ENCODE measurements at regions not wholly inside any gene's neighbourhood (a gene's known extent, or its start where the extent isn't known, plus 50 kb on each side); places are given as distances from the start of the nearest gene placed in this dataset.

GRCh38 chr12:13304924-13305323, 108.4 kb downstream of the EMP1 start:
- no peaks in the 10 kb centered on the region for H3K4me1 ChIP-seq (ENCODE audit: control insufficient read depth, insufficient read depth, low read length)
- no peak overlapping the region for H3K4me3 ChIP-seq (ENCODE audit: low read length)
- no peaks in the 10 kb centered on the region for H3K9me3 ChIP-seq (ENCODE audit: control insufficient read depth, low read length)
- no peaks in the 10 kb centered on the region for H3K36me3 ChIP-seq (ENCODE audit: control insufficient read depth, insufficient read depth, low read length)
- H3K27me3 ChIP-seq (ENCODE audit: control insufficient read depth, insufficient read depth, low read length) = no peaks in the 10 kb centered on the region
- no peak overlapping the region for H3K9ac ChIP-seq (ENCODE audit: low read length)

DNA sequence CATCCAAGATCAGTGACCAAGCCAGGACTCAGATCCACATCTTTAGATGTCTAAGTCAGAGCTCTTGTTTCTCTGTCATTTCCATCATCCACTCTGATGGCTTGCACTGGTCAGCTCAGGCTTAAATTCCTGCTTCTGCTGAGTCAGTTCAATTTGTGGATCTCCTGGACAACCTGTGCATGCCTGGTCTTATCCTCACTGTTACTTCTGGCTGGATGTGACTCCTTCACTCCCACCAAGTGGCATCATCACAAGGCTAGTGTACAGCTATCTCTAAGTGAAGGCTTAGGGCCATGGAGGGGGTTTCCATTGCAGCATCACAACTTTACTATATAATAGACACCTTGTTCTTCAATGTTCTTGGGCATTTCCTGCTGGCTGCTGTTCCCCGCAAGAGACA, 102.9 kb downstream of the EMP1 start:
- H3K9ac ChIP-seq (ENCODE audit: low read length) = no peak overlapping the region
- no peaks in the 10 kb centered on the region for H3K9me3 ChIP-seq (ENCODE audit: control insufficient read depth, low read length)
- H3K4me1 ChIP-seq (ENCODE audit: control insufficient read depth, insufficient read depth, low read length) = no peaks in the 10 kb centered on the region
- H3K36me3 ChIP-seq (ENCODE audit: control insufficient read depth, insufficient read depth, low read length) = no peaks in the 10 kb centered on the region
- H3K4me3 ChIP-seq (ENCODE audit: low read length) = no peak overlapping the region
- H3K27me3 ChIP-seq (ENCODE audit: control insufficient read depth, insufficient read depth, low read length) = no peaks in the 10 kb centered on the region

GRCh38 chr12:13293096-13293495, 96.6 kb downstream of the EMP1 start:
- no peaks in the 10 kb centered on the region for H3K27me3 ChIP-seq (ENCODE audit: control insufficient read depth, insufficient read depth, low read length)
- no peak overlapping the region for H3K9ac ChIP-seq (ENCODE audit: low read length)
- no peaks in the 10 kb centered on the region for H3K36me3 ChIP-seq (ENCODE audit: control insufficient read depth, insufficient read depth, low read length)
- no peaks in the 10 kb centered on the region for H3K9me3 ChIP-seq (ENCODE audit: control insufficient read depth, low read length)
- H3K4me1 ChIP-seq (ENCODE audit: control insufficient read depth, insufficient read depth, low read length) = no peaks in the 10 kb centered on the region
- no peak overlapping the region for H3K4me3 ChIP-seq (ENCODE audit: low read length)

DNA sequence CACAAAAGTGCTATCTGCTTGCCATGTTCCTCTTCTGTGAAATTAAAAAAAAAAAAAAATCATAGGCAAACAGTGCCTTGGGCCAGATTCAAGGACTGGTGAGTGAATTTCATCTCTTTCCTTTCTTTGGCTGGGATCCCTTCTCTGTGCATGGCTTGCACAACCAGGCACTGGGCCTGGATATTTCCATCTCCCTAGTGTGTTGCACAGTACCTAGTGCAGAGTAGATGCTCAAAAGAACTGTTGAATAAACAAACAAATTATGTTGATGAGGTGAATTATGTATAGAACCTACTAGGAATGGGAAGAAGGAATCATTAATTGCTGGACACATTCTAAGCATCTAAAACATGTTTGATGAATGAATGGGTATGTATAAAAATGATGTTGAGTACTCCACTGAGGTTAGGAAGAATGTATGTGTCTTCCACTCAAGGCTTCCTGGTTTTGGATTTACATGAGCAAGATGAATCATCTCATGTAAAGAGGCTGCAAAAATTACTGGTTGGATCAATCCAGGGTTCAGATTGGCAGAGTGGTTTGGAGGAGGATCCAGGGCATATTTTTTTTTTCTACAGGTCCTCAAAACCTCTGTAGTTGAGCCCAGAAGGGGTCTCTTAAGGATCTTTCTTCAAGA, 93.2 kb downstream of the EMP1 start:
- Histone ChIP-seq H3K4me3 (ENCODE audit: low read length) (no peak overlapping the region), H3K36me3 (ENCODE audit: control insufficient read depth, insufficient read depth, low read length) (no peaks in the 10 kb centered on the region), H3K9ac (ENCODE audit: low read length) (no peak overlapping the region), H3K9me3 (ENCODE audit: control insufficient read depth, low read length) (no peaks in the 10 kb centered on the region), H3K4me1 (ENCODE audit: control insufficient read depth, insufficient read depth, low read length) (no peaks in the 10 kb centered on the region), H3K27me3 (ENCODE audit: control insufficient read depth, insufficient read depth, low read length) (no peaks in the 10 kb centered on the region)

- no peaks in the 10 kb centered on the region for H3K27me3 ChIP-seq (ENCODE audit: control insufficient read depth, insufficient read depth, low read length)
- H3K4me1 ChIP-seq (ENCODE audit: control insufficient read depth, insufficient read depth, low read length) = no peaks in the 10 kb centered on the region
- H3K9me3 ChIP-seq (ENCODE audit: control insufficient read depth, low read length) = no peaks in the 10 kb centered on the region
- no peak overlapping the region for H3K4me3 ChIP-seq (ENCODE audit: low read length)
- no peaks in the 10 kb centered on the region for H3K36me3 ChIP-seq (ENCODE audit: control insufficient read depth, insufficient read depth, low read length)
- no peak overlapping the region for H3K9ac ChIP-seq (ENCODE audit: low read length)
Measured at GRCh38 chr12:13288937-13289652, 92.6 kb downstream of the EMP1 start.

DNA sequence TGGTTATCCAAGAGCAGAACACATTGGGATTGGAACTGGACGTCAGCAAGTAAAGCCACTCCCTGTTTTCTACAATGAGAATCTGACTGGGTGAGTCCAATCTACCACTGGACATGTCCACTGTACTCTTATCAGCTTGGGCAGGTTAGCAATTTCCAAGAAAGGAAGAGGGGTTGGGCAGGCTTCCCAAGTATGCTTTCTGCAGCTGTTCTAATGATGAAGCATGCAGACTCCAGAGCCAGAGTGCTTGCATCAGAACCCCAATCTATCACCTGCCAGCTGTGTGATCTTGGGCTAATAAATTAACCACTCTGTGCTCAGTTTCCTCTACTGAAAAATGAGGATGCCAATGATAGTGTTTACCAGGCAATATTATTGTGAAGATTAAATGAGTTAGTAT, 92.0 kb downstream of the EMP1 start:
- Histone ChIP-seq H3K4me3 (ENCODE audit: low read length) (no peak overlapping the region), H3K36me3 (ENCODE audit: control insufficient read depth, insufficient read depth, low read length) (no peaks in the 10 kb centered on the region), H3K27me3 (ENCODE audit: control insufficient read depth, insufficient read depth, low read length) (no peaks in the 10 kb centered on the region), H3K9me3 (ENCODE audit: control insufficient read depth, low read length) (no peaks in the 10 kb centered on the region), H3K9ac (ENCODE audit: low read length) (no peak overlapping the region), H3K4me1 (ENCODE audit: control insufficient read depth, insufficient read depth, low read length) (no peaks in the 10 kb centered on the region)

DNA sequence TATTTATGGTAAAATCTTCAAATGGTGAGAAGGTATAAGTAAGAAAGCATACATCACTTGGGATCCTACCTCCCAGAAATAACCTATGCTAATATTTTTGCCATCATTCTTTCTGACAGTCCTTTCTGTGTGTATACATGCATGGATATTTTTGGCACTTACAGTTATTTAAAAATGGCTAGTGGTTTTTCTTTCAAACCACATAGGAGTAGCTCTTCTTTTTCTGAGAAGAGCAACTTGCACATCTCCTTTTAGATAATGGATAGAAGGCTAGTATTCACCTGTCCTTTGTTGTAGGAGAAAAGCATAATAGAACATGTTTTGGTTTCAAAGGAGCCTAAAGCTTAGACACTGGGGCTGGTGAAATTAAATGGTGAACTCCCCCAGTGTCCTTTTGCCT, 87.3 kb downstream of the EMP1 start:
- Histone ChIP-seq H3K9ac (ENCODE audit: low read length) (no peak overlapping the region), H3K27me3 (ENCODE audit: control insufficient read depth, insufficient read depth, low read length) (peaks cover under 1% of the 10 kb centered on the region), H3K4me1 (ENCODE audit: control insufficient read depth, insufficient read depth, low read length) (no peaks in the 10 kb centered on the region), H3K36me3 (ENCODE audit: control insufficient read depth, insufficient read depth, low read length) (no peaks in the 10 kb centered on the region), H3K9me3 (ENCODE audit: control insufficient read depth, low read length) (no peaks in the 10 kb centered on the region), H3K4me3 (ENCODE audit: low read length) (no peak overlapping the region)

GRCh38 chr12:13282861-13283260, 86.3 kb downstream of the EMP1 start:
- H3K9me3 ChIP-seq (ENCODE audit: control insufficient read depth, low read length) = no peaks in the 10 kb centered on the region
- H3K4me1 ChIP-seq (ENCODE audit: control insufficient read depth, insufficient read depth, low read length) = peaks cover 7% of the 10 kb centered on the region
- no peak overlapping the region for H3K9ac ChIP-seq (ENCODE audit: low read length)
- no peak overlapping the region for H3K4me3 ChIP-seq (ENCODE audit: low read length)
- peaks cover 7% of the 10 kb centered on the region for H3K27me3 ChIP-seq (ENCODE audit: control insufficient read depth, insufficient read depth, low read length)
- H3K36me3 ChIP-seq (ENCODE audit: control insufficient read depth, insufficient read depth, low read length) = no peaks in the 10 kb centered on the region

GRCh38 chr12:13278249-13278787, 81.8 kb downstream of the EMP1 start:
- Histone ChIP-seq H3K9ac (ENCODE audit: low read length) (no peak overlapping the region), H3K27me3 (ENCODE audit: control insufficient read depth, insufficient read depth, low read length) (peaks cover 23% of the 10 kb centered on the region), H3K36me3 (ENCODE audit: control insufficient read depth, insufficient read depth, low read length) (no peaks in the 10 kb centered on the region), H3K4me1 (ENCODE audit: control insufficient read depth, insufficient read depth, low read length) (peaks cover 7% of the 10 kb centered on the region), H3K4me3 (ENCODE audit: low read length) (no peak overlapping the region), H3K9me3 (ENCODE audit: control insufficient read depth, low read length) (no peaks in the 10 kb centered on the region)

DNA sequence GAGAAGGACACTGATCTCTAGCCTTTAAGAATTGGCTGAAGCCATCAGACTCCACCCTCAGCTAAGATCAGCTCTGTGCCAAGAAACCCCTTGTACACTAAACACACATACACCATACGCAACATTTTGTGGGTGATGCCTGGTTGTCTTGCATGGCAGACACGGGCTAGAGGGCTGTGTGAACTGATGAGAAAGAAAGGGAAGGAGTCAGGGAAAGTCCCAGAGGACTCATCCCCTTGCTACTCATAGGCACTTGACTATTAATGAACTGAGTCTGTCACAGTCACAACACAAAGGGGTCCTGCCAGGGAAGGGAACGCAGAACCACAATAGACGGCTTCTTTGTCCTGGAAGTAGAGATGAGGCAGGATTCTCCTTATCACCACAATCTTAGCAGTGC, 80.8 kb downstream of the EMP1 start:
- H3K4me3 ChIP-seq (ENCODE audit: low read length) = no peak overlapping the region
- peaks cover 23% of the 10 kb centered on the region for H3K27me3 ChIP-seq (ENCODE audit: control insufficient read depth, insufficient read depth, low read length)
- peaks cover 7% of the 10 kb centered on the region for H3K4me1 ChIP-seq (ENCODE audit: control insufficient read depth, insufficient read depth, low read length)
- no peaks in the 10 kb centered on the region for H3K36me3 ChIP-seq (ENCODE audit: control insufficient read depth, insufficient read depth, low read length)
- no peaks in the 10 kb centered on the region for H3K9me3 ChIP-seq (ENCODE audit: control insufficient read depth, low read length)
- no peak overlapping the region for H3K9ac ChIP-seq (ENCODE audit: low read length)

DNA sequence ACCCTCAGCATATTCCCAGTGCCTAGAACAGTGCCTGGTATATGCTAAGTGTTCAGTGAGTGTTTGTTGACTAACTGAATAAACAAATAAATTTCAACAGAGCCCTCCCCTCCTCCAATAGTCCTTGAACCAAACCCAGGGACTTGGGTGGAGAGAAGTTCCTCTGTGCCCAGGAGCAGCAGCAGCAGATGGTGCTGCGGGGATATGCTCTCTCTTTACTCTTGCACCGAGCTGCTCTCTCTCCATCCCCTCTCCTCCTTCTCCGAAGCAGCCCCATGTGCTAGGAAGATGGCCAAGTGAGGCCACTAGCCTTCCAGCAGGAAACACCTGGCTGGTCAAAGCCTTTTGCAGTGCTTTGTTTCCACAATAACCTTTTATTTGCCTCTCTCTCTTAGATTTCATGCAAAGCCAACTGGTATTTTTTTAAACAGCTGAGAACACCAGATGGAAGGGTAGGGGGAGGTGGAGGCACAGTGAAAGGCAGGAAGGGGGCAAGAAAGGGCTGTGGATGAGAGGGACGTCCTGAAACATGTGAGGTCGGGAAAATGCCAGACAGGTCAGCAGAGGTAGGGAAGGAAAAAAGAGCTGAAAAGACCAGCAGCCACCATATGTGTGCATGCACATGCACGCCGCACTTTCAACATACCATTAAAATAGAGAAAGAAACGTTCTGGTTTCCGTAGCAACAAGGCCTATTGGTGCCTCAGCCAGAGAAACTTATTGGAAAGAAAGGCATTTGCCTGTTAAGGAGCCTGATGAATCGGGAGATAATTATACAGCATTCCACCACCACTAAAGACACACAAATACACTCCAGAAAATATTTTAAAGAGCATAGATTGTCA, 78.9 kb downstream of the EMP1 start:
- Histone ChIP-seq H3K36me3 (ENCODE audit: control insufficient read depth, insufficient read depth, low read length) (no peaks in the 10 kb centered on the region), H3K9me3 (ENCODE audit: control insufficient read depth, low read length) (no peaks in the 10 kb centered on the region), H3K4me3 (ENCODE audit: low read length) (no peak overlapping the region), H3K9ac (ENCODE audit: low read length) (no peak overlapping the region), H3K4me1 (ENCODE audit: control insufficient read depth, insufficient read depth, low read length) (peaks cover 7% of the 10 kb centered on the region), H3K27me3 (ENCODE audit: control insufficient read depth, insufficient read depth, low read length) (peaks cover 23% of the 10 kb centered on the region)

GRCh38 chr12:13273850-13274249, 77.3 kb downstream of the EMP1 start:
- no peaks in the 10 kb centered on the region for H3K36me3 ChIP-seq (ENCODE audit: control insufficient read depth, insufficient read depth, low read length)
- H3K9ac ChIP-seq (ENCODE audit: low read length) = no peak overlapping the region
- H3K4me3 ChIP-seq (ENCODE audit: low read length) = no peak overlapping the region
- H3K9me3 ChIP-seq (ENCODE audit: control insufficient read depth, low read length) = no peaks in the 10 kb centered on the region
- peaks cover 23% of the 10 kb centered on the region for H3K27me3 ChIP-seq (ENCODE audit: control insufficient read depth, insufficient read depth, low read length)
- H3K4me1 ChIP-seq (ENCODE audit: control insufficient read depth, insufficient read depth, low read length) = peaks cover 7% of the 10 kb centered on the region

Data from mucosa of stomach (tissue), 1 donor.